ENCODE measurements at regions not wholly inside any gene's neighbourhood (a gene's known extent, or its start where the extent isn't known, plus 50 kb on each side); places are given as distances from the start of the nearest gene placed in this dataset.

- DNase-seq, result no peak
These were observed 884.9 kb downstream of the C6orf118 start for GRCh38 chr6:164424489-164424888.

GRCh38 chr6:164419099-164419498 is 890.3 kb downstream of the C6orf118 start:
- DNase-seq, result no peak

GRCh38 chr6:164418262-164418588 is 891.2 kb downstream of the C6orf118 start:
- no peak for DNase-seq

GRCh38 chr6:164417537-164418261 is 891.7 kb downstream of the C6orf118 start:
- DNase-seq, result no peak

- no peak for DNase-seq
These were observed 893.4 kb downstream of the C6orf118 start for GRCh38 chr6:164415832-164416563.

- DNase-seq, result no peak
These were observed 894.7 kb downstream of the C6orf118 start for GRCh38 chr6:164414695-164415094.

GRCh38 chr6:164412566-164412965 is 896.8 kb downstream of the C6orf118 start:
- DNase-seq, result no peak

- DNase-seq, result no peak
These were observed 899.4 kb downstream of the C6orf118 start for GRCh38 chr6:164410017-164410416.

- DNase-seq, result no peak
These were observed 899.9 kb downstream of the C6orf118 start for GRCh38 chr6:164409309-164410009.

- DNase-seq, result no peak
These were observed 900.5 kb downstream of the C6orf118 start for GRCh38 chr6:164408868-164409267.

GRCh38 chr6:164404812-164405488 is 904.5 kb downstream of the C6orf118 start:
- no peak for DNase-seq

GRCh38 chr6:164401871-164402270 is 907.5 kb downstream of the C6orf118 start:
- DNase-seq, result no peak

- no peak for DNase-seq
These were observed 910.8 kb downstream of the C6orf118 start for GRCh38 chr6:164398647-164399046.

GRCh38 chr6:164396071-164397047 is 913.0 kb downstream of the C6orf118 start:
- DNase-seq, result peak in 1 of 2 donors; percentile 3

- no peak for DNase-seq
These were observed 929.6 kb downstream of the C6orf118 start for GRCh38 chr6:164379795-164380194.

- no peak for DNase-seq
These were observed 931.1 kb downstream of the C6orf118 start for GRCh38 chr6:164378330-164378729.

- no peak for DNase-seq
These were observed 932.0 kb downstream of the C6orf118 start for GRCh38 chr6:164377348-164377918.

GRCh38 chr6:164370773-164371172 is 938.6 kb downstream of the C6orf118 start:
- DNase-seq, result no peak

- DNase-seq, result no peak
These were observed 944.9 kb downstream of the QKI start for GRCh38 chr6:164359441-164359840.

GRCh38 chr6:164359036-164359435 is 944.5 kb downstream of the QKI start:
- no peak for DNase-seq

- no peak for DNase-seq
These were observed 942.3 kb downstream of the QKI start for GRCh38 chr6:164356814-164357213.

GRCh38 chr6:164347455-164347854 is 932.9 kb downstream of the QKI start:
- DNase-seq, result no peak
